ENCODE measurements at regions not wholly inside any gene's neighbourhood (a gene's known extent, or its start where the extent isn't known, plus 50 kb on each side); places are given as distances from the start of the nearest gene placed in this dataset.

DNA sequence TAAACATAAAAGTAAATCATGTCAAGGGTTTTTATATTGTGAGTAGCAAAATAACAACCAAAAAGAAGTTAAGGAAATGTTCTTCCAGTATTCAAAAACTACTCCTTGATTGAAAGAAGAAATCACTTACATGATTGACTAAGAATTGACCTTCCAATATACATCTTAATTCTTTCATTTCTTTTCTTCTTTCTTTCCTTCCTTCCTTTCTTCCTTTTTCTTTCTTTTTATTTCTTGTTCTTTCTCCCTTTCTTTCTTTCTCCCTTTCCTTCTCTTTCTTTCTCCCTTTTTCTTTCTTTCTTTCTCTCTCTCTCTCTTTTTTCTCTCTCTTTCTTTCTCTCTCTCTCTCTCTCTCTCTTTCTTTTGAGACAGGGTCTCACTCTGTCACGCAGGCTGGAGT lies 60.7 kb upstream of the SOX9 start:
- no peak for TF ChIP-seq ZNF274 (IDR thresholded peaks at IDR 0.05; ENCODE audit: low read depth, low read length)
- H3K4me3 ChIP-seq (ENCODE audit: low read length) = no peak overlapping the region

DNA sequence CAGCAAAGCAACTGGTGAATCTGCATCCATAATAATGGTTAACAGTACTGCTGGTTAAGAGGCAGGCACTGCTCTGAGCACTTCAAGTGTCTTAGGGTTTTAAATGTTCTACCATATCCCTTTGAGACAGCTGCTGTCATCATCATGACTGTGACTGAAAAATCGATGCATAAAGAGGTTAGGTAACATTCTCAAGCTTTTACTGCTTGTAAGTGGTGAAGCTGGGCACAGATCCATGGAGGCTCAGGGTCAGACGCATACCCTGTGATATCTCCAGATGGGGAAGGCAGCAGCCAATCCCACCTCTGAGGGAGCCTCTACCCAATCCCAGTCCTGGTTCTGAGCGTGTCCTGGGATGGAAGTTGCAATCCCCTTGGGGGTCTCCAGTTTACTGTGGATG lies 57.6 kb upstream of the SOX9 start:
- no peak for TF ChIP-seq ZNF274 (IDR thresholded peaks at IDR 0.05; ENCODE audit: low read depth, low read length)
- no peak overlapping the region for H3K4me3 ChIP-seq (ENCODE audit: low read length)

DNA sequence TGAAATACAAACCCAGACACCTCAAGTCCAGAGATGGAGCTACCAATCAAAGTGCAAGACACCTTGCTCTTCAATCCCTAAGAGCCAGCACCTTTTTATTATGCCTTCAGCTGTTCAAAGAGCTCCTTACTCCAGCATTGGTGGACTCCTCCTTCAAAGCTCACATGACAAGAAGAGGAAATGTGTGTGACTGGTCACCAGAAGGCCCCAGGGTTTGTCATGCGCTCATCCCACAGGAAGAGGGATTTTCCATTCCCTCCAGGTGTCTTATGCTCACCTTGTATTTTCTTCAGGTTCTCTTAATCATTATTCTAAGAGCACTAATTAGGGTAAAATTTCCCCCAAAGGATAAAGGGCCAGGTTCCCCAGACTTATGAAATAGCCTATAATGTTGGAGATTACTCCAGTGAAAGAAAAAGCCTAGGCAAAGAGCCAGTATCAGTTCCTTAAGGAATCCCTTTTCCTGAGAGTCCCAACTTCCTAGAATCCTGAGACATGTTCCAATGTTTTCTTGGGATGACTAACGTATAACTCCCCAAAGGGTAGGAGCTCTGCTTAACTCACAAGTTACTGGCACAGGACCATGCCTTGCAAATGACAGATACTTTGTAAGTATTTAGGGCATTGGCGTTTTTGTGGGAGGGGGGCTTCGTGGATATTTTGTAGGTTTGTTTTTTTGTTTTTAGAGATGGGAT lies 56.9 kb upstream of the SOX9 start:
- no peak overlapping the region for H3K4me3 ChIP-seq (ENCODE audit: low read length)
- TF ChIP-seq ZNF274 (IDR thresholded peaks at IDR 0.05; ENCODE audit: low read depth, low read length) = no peak

DNA sequence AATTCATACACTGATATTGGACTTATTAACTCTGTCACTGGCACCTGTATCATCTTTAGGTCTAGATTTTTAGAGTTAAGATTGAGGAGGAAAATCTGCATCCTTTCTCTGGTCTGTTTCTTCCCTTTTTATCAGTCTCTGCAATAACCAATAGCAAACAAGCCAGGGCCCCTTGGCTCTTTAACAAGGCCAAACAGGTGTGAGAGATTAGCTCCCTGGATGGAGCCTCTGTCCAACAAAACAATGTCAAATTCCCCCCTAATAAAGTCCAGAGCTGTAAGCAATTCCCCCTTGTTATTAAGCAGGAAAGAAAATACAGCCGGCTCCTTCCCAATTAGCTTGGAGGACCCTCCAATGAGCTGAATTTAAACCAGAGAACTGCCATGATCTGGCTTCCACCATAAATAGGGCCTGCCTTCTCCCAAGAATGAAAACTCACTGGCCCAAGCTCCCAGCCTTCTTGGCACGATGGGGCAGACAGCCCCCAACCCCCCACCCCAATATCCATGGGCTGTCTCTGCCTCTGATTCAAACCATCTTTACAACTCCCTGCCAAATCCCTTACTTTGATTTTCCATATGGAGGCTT lies 56.1 kb upstream of the SOX9 start:
- TF ChIP-seq ZNF274 (IDR thresholded peaks at IDR 0.05; ENCODE audit: low read depth, low read length) = no peak
- H3K4me3 ChIP-seq (ENCODE audit: low read length) = no peak overlapping the region

DNA sequence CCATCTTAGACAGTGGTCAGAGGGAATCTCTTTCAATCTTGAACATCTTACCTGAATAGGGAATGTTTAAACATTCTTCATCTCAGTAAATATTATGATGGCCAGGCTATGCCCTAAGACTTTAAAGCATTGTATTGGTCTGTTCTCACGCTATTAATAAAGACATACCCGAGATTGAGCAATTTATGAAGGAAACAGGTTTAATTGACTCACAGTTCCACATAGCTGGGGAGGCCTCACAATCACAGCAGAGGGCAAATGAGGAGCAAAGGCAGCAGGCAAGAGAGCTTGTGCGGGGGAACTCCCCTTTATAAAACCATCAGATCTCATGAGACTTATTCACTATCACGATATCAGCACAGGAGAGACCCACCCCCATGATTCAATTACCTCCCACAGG lies 55.3 kb upstream of the SOX9 start:
- H3K4me3 ChIP-seq (ENCODE audit: low read length) = no peak overlapping the region
- no peak for TF ChIP-seq ZNF274 (IDR thresholded peaks at IDR 0.05; ENCODE audit: low read depth, low read length)

DNA sequence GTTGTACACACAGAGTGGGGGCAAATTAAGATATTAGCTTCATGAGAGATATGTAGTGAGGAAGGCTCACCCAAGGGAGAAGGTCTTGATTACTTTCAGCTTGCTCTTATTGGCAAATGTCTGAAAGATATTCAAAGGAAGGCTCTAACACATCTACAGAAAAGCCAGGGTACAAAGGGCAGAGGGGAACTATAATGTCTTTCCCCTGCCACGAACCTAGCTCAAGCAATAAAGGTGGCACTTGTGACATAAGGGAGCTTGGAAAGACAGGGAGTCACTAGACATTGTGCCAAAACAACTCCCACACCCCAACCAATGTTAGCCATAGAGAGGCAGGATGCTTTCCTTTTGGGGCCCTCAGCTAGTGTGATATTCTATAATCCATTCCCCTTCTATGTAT lies 52.2 kb upstream of the SOX9 start:
- H3K4me3 ChIP-seq (ENCODE audit: low read length) = no peak overlapping the region
- TF ChIP-seq ZNF274 (IDR thresholded peaks at IDR 0.05; ENCODE audit: low read depth, low read length) = no peak

DNA sequence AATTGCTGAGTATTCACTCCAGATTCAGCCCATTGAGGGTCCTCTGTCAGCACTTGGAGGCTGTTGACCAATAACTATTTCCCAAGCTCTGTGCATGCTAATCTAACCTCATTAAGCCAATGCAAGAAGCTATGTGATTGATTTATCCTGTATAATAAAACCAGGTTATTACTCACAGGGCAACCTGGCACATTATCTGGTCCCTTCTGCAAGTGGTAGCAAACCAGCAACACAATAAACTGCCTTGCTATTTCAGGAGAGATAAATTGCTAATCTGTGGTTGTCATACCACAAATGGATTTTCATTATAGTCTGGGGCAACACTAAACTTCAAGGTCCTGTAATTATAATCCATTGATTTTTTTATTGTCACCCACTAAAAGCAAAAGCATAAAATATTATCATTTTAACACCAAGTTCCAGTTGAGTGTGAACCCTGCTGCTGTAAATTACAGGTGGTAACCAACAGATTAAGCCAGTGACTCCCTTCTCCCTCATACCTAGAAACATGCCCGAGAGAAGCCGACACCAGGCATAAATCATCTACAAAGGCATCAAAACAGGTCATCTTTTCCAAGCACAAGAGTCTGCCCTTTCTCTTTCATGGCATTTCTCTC lies 51.1 kb upstream of the SOX9 start:
- no peak for TF ChIP-seq ZNF274 (IDR thresholded peaks at IDR 0.05; ENCODE audit: low read depth, low read length)
- no peak overlapping the region for H3K4me3 ChIP-seq (ENCODE audit: low read length)

Measured in GM08714 (cell line).